OCI-M2 (cell line): ENCODE measurements at regions not wholly inside any gene's neighbourhood (a gene's known extent, or its start where the extent isn't known, plus 50 kb on each side); places are given as distances from the start of the nearest gene placed in this dataset.

Experiments
- DNase-seq: peaks from one replicate; lab custom pipeline; 2025; ENCODE audit not compliant: unreplicated experiment; lab: John Stamatoyannopoulos, UW

DNA sequence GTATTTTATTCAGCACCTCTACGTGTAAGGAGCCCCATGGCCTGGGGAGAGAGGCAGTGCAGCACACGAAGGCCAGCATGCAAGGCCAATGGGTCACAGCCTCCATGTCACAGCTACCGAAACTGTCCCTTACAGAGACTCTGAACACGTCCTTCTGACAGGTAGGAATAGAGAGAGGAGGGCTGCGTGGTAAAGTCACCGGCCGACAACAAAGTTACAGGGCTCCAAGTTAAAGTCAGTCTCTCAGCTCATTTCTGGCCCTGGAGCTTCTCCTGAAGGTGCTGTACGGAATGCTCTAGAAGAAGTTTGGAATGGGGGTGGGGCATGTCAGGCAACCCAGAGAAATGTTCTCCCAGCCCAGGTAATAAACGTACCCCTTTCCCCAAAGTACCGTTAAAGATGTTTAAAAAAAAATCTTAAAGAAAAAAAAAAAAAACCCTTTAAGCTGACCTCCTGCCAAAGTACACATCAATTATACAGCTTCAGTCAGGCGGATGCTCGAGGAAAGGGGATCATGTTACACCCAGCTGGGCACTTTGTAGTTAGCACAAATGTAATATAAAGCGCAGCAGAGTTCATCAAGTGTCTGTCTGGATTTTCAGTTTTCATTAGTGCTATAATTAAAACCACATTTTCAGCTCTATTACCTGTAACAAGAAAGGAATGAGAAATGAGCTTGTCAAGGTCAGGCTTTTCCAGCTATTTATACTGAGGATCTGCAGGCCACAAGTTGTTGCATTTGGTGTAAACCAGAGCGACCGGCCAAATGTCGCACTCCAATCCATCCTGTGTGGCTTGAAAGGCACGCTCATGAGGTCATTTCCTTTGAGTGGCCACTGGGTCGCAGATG is 53.3 kb upstream of the CDKN3 start:
- no peak for DNase-seq

DNA sequence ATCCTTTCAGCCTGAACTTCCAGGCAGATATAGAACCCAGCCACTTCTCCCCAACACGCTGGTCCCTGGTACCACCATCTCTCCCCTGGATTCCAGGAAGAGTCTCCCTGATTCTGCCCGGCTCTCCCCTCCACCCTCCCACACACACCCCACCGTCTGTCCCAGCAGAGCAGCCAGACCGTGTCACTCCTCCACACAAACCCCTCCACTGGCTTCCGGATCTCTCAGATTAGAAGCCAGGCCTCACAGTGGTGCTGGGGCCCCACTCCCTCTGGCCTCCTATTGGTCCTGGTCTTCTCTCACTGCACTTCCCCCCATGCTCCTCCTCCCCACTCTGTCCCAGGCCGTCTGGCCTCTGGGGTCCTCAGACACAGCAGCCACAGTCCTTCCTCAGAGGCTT is 52.4 kb upstream of the CDKN3 start:
- DNase-seq, result no peak

DNA sequence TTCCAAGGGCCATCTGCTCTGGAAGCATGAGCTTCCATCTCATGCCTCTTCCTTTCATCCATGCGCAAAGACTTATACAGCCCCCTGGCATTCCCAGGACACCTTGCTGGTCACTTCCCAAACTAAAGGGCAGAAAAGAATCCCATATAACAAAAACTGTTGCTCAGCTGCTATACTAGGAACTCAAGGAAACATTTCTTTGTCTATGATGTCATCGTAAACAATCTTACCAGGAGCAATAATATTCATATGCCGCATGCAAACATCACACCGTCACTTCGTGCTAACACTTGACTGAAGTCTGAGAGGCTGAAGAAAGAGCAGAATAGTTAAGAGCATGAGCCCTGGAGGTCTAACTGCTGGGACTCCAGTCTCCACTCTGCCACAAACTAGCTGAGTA is 50.5 kb upstream of the CDKN3 start:
- no peak for DNase-seq
